NOMO-1 treated with DMSO at 0.1 percent for 48 hours (cell line): ENCODE measurements at regions not wholly inside any gene's neighbourhood (a gene's known extent, or its start where the extent isn't known, plus 50 kb on each side); places are given as distances from the start of the nearest gene placed in this dataset.

Experiments used
- DNase-seq: peaks from one replicate; lab custom pipeline; 2025; ENCODE audit not compliant: unreplicated experiment; lab: John Stamatoyannopoulos, UW

- no peak for DNase-seq
Measured at GRCh38 chr13:69425235-69425634, 682.4 kb upstream of the ATXN8OS start.

GRCh38 chr13:69423844-69424243, 683.8 kb upstream of the ATXN8OS start:
- no peak for DNase-seq

- DNase-seq: no peak
Measured at GRCh38 chr13:69418319-69418718, 689.3 kb upstream of the ATXN8OS start.

DNA sequence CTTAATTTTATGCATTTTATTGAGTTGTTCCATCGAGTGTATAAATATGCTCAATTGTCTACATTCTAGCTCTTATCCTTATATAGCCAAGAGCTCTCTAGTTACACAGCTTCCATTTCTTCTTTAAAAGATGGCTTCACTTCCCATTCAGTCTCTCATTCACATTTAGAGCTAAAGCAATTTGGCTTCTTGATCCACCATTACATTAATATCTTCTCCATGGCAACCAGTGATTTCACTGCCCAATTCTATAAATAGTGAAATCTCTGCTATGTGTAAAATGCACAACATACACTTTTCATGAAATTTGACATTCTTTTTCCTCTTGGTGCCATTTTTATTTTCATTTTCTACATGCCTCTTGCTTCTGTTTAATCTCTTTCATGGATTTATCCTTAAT, 696.9 kb upstream of the ATXN8OS start:
- no peak for DNase-seq

- DNase-seq: no peak
Measured at GRCh38 chr13:69391756-69392155, 715.9 kb upstream of the ATXN8OS start.

DNA sequence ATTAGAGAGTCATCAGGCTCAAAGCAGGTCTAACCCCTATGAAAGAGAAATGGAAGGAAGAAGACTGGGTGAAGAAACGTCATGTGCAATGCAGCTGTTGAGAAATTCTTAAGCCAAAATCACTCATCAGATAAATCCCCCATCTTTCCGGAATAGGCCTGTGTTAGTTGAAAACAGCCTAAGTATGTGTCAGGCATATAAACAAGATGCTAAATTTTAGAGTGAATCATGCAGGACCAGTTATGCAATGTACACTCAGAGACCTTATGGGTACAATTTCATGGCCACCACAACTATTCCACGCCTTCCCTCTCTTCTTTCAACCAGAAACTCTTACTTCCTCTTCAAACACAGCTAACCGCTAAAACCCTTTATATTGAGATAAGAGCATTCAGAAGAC, 717.7 kb upstream of the ATXN8OS start:
- DNase-seq: peak; percentile 60

DNA sequence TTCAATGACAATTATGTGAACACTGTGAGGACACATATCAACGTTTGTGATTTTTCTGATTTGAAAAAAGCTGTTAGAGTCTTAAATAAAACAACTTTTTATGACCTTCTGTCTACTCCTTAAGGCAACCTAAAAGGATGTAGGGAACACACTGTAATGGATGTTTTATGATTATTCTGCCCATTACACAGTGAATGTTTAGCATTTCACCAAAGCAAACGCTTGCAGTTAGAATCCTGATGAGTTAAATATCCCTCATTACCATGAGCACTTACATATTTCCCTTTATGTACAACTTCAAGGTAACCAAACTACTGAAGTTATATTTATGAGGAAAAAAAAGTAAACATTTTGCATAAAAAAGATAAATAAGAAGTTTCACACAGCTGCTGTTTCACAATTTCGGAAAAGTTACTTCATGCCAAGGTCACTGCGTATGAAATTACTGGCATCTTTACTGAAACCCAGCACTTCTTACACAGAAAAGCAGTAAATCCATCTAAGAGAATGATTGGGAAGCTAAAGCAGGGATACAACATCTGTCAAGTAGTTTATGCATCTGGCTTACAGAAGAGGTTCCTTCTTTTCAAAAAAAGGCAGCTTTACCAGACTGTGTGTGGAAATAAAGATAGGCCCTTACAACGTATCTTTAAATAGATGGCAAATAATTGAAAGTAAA, 733.7 kb upstream of the ATXN8OS start:
- DNase-seq: no peak

GRCh38 chr13:69363360-69363759, 744.3 kb upstream of the ATXN8OS start:
- DNase-seq: no peak

DNA sequence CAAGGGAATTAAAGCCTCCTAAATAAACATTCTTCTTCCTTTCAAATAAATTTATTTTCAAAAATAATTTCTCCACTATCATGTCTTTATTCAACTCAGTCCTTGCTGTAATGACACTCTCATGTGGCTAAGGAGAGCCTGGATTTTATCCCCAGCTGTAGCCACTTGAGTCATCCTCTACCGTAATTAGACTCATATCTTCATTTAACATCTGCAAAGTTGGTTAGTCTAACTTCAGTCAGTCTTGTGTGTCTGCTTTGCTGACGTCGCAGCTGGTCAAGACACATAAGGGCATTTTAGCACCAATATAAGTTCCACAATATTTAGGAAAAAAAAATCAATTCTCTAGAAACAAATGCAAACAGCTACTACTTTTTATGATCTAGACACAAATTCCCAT, 776.4 kb upstream of the ATXN8OS start:
- no peak for DNase-seq

DNA sequence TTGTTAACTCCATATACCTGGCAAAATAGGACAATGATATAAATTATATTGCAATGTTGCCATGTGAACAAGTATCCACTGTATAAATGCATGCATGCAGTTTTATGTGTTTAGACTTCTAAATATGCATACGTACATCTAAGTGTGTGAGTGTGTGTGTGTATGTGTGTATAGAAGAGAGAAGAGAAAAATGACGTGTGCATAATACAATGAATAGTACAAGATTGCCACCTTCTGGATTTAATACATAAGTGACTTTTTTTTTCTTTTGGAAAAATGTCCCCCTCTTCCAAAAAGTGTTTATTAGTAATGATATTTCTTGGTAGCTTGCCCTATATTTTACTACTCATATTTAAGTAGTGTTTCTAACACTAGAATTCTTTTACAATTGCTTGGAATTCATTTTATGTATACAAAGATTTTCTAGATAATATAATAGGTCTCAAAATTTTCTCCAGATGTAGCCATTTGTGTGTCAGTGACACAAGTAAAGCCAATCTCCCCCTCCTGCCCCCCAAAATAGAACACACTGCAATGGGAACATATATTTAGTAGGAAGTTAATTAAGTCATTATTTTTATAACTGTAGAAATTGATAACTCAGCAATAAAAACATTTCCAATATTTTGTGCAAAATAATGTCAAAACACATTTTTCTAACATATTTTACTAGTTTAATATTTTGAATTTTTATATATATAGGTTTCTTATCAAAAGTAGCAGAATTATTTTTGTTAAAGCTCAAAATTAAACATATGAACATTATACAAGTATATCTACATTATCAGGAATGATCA, 783.3 kb upstream of the ATXN8OS start:
- peak; percentile 12 for DNase-seq

GRCh38 chr13:69319656-69320055, 788.0 kb upstream of the ATXN8OS start:
- no peak for DNase-seq

DNA sequence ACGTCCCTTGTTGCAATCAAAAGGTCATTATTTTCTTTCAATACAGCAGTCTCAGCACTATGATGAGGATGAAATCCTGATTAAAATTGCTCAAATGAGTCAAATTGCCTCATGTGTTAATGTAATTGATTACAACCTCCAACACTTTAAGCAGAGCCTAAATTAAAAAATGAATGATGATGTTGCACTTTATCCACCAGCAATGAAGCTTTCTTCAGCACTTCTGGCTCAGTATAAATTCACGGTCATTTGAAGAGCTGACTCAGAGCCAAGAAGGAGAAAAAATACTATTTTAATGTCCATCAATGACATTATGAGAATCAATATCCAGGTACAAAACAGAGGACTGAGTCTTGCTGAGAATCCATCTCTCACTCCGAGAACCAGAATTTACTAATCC, 792.6 kb upstream of the ATXN8OS start:
- DNase-seq: no peak

- DNase-seq: no peak
Measured at GRCh38 chr13:69306766-69307165, 800.9 kb upstream of the ATXN8OS start.

- no peak for DNase-seq
Measured at GRCh38 chr13:69300131-69300530, 807.5 kb upstream of the ATXN8OS start.

DNA sequence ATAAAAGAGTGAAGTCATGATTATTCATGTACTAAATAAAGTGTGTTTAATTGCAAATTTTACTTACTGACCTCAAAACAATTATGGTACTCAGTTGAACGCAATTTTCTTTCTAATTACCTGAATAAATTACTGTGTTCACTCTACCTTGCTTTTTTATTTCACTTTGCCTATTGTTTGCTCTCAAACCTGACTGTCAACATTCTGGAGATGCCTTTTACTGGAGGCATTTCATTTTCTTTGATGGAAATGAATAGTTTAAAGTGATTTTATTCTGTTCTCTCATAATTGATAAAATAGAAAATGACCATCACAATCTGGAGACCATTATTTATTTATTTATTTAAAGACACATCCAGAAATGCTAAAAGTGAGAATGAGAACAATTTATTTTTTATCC, 811.5 kb upstream of the ATXN8OS start:
- DNase-seq: no peak

- no peak for DNase-seq
Measured at GRCh38 chr13:69292789-69293425, 814.7 kb upstream of the ATXN8OS start.

DNA sequence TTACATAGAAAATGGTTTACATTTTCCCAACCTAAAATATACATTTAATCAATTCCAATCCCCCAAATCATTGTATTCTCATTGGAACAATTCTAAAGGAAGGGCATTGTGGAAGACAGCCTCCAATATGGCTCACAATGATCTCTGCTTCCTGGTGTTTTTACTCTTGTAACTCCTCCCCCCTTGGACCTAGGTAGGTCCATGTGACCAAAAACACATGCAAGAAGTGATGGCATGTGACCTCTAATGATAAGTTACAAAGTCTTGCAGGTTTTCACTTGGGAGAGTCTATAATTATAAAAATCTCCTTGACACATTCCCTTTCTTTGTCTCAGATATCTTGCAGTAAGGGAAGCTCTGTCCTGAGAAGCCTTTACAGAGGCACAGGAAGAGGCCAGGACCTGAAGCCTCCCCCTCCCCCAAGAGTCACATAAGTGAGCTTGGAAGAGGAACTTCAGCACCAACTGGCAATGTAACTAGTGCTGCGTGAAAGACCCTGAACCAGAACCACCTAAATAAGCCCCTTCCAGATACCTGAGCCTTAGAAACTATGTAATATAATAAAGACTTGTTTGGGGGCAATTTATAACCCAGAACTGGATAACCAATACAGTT, 816.2 kb upstream of the ATXN8OS start:
- no peak for DNase-seq

DNA sequence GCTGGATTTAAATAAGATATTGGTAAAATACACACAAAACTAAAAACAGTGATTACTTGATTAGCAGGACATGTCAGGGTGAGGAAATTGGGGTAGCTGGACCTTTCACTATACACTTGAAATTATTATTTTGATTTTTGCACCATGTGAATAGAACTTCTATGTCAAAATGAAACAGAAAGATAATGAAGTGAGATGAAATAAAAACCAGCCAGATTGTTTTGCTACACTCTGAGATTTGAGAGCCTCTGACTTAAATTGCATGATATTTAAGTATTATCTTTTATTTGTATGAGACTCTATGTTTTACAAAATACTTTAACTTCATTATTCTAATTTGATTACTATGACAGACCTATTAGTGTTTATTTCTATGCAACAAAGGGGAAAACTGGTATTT, 819.6 kb upstream of the ATXN8OS start:
- DNase-seq: no peak

GRCh38 chr13:69287050-69287698, 820.5 kb upstream of the ATXN8OS start:
- DNase-seq: no peak

- no peak for DNase-seq
Measured at GRCh38 chr13:69283837-69284236, 823.8 kb upstream of the ATXN8OS start.

GRCh38 chr13:69283301-69283700, 824.3 kb upstream of the ATXN8OS start:
- no peak for DNase-seq
